ENCODE measurements at regions not wholly inside any gene's neighbourhood (a gene's known extent, or its start where the extent isn't known, plus 50 kb on each side); places are given as distances from the start of the nearest gene placed in this dataset.
A peak's percentile ranks its signal among the peaks of the same experiment; 100 is the strongest.
"Not testable (repeated sequence)": the region's sequence is repeated elsewhere in the genome, so short reads cannot be mapped to it uniquely, and the experiment has no call there.

GRCh38 chr6:10314163-10314955 is 100.5 kb downstream of the TFAP2A start:
- peak overlapping the region; percentile 51 for H2BK12ac ChIP-seq (ENCODE audit: low read length)
- no peak overlapping the region for H3K9ac ChIP-seq (ENCODE audit: low read length)
- H3K14ac ChIP-seq (ENCODE audit: low read length): no peak overlapping the region
- H3K36me3 ChIP-seq (ENCODE audit: control insufficient read depth in 1 of 2, insufficient read depth in 2 of 2, low read length in 2 of 2): no peaks in the 10 kb centered on the region
- no peaks in the 10 kb centered on the region for H3K27me3 ChIP-seq (ENCODE audit: insufficient read depth, low read length)
- no peak overlapping the region for H3K4ac ChIP-seq (ENCODE audit: low read depth, low read length)
- peak; percentile 96 to 99 for DNase-seq
- no peak overlapping the region for H2AK5ac ChIP-seq (ENCODE audit: low read length)
- no peak overlapping the region for H4K12ac ChIP-seq (ENCODE audit: low read depth, low read length)
- no peak overlapping the region for H3K23ac ChIP-seq (ENCODE audit: low read length)
- H3K9me3 ChIP-seq (ENCODE audit: insufficient read depth, low read depth, low read length): peaks cover 2% of the 10 kb centered on the region
- no peak overlapping the region for H3K18ac ChIP-seq (ENCODE audit: low read length)
- H3K27ac ChIP-seq (ENCODE audit: low read depth, low read length): peak overlapping the region; percentile 96
- no CpG with 5 or more reads among the region's 17 CpGs for WGBS (ENCODE audit: extremely low coverage, insufficient coverage, insufficient read length)
- peak overlapping the region; percentile 58 for H4K8ac ChIP-seq (ENCODE audit: low read depth, low read length)
- H2BK5ac ChIP-seq (ENCODE audit: low read depth, low read length, poor library complexity): peak overlapping the region; percentile 62
- H2BK120ac ChIP-seq (ENCODE audit: insufficient read depth, low read length, poor library complexity): peak overlapping the region; percentile 55
- no peak overlapping the region for H3K4me3 ChIP-seq (ENCODE audit: low read depth, low read length)
- H3K4me2 ChIP-seq (ENCODE audit: low read length): peak overlapping the region; percentile 54
- H3K4me1 ChIP-seq (ENCODE audit: control insufficient read depth in 1 of 2, insufficient read depth in 2 of 2, low read length in 2 of 2): peaks cover 19 to 30% of the 10 kb centered on the region in 2 experiments
- no peaks in the 10 kb centered on the region for H3K79me2 ChIP-seq (ENCODE audit: control insufficient read depth, insufficient read depth, low read length, poor library complexity)
- H2AFZ ChIP-seq (ENCODE audit: insufficient read depth, low read length, poor library complexity): no peak overlapping the region
- H3K79me1 ChIP-seq (ENCODE audit: low read length): peaks cover 11% of the 10 kb centered on the region
- H4K91ac ChIP-seq (ENCODE audit: low read depth, low read length): peak overlapping the region; percentile 60

DNA sequence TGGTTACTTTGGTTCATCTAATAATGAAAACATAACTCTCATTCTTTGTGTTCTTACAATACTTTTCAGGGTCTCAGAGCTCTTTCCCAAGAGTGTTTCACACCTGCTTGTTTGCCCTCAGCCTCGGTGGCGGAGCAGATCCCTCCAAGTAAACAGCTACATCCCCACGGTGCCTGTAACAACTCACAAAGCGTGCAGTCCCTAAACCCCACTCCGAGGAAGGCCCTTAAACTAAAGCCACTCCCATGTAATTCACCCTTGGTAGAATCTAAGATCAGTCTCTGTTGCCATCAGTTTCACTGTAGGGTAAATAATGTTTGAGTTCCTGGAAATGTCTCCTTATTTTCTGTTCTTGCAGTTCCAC is 101.1 kb downstream of the TFAP2A start:
- no peaks in the 10 kb centered on the region for H3K27me3 ChIP-seq (ENCODE audit: insufficient read depth, low read length)
- peak overlapping the region; percentile 14 for H4K8ac ChIP-seq (ENCODE audit: low read depth, low read length)
- no peak overlapping the region for H3K18ac ChIP-seq (ENCODE audit: low read length)
- H2AK5ac ChIP-seq (ENCODE audit: low read length): no peak overlapping the region
- H3K4me2 ChIP-seq (ENCODE audit: low read length): peak overlapping the region; percentile 54
- no peak for DNase-seq
- H3K9me3 ChIP-seq (ENCODE audit: insufficient read depth, low read depth, low read length): no peaks in the 10 kb centered on the region
- H3K36me3 ChIP-seq (ENCODE audit: control insufficient read depth in 1 of 2, insufficient read depth in 2 of 2, low read length in 2 of 2): no peaks in the 10 kb centered on the region
- H3K4ac ChIP-seq (ENCODE audit: low read depth, low read length): no peak overlapping the region
- peak overlapping the region; percentile 55 for H2BK5ac ChIP-seq (ENCODE audit: low read depth, low read length, poor library complexity)
- H3K79me2 ChIP-seq (ENCODE audit: control insufficient read depth, insufficient read depth, low read length, poor library complexity): no peaks in the 10 kb centered on the region
- no peak overlapping the region for H3K9ac ChIP-seq (ENCODE audit: low read length)
- peaks cover 11% of the 10 kb centered on the region for H3K79me1 ChIP-seq (ENCODE audit: low read length)
- peak overlapping the region; percentile 5 for H2AFZ ChIP-seq (ENCODE audit: insufficient read depth, low read length, poor library complexity)
- H3K27ac ChIP-seq (ENCODE audit: low read depth, low read length): peak overlapping the region; percentile 96
- peaks cover 21 to 31% of the 10 kb centered on the region in 2 experiments for H3K4me1 ChIP-seq (ENCODE audit: control insufficient read depth in 1 of 2, insufficient read depth in 2 of 2, low read length in 2 of 2)
- H3K4me3 ChIP-seq (ENCODE audit: low read depth, low read length): no peak overlapping the region
- peak overlapping the region; percentile 76 for H4K91ac ChIP-seq (ENCODE audit: low read depth, low read length)
- peak overlapping the region; percentile 11 for H3K14ac ChIP-seq (ENCODE audit: low read length)
- H3K23ac ChIP-seq (ENCODE audit: low read length): no peak overlapping the region
- peak overlapping the region; percentile 50 for H2BK120ac ChIP-seq (ENCODE audit: insufficient read depth, low read length, poor library complexity)
- peak overlapping the region; percentile 61 for H2BK12ac ChIP-seq (ENCODE audit: low read length)
- no peak overlapping the region for H4K12ac ChIP-seq (ENCODE audit: low read depth, low read length)
- WGBS (ENCODE audit: extremely low coverage, insufficient coverage, insufficient read length): no CpG with 5 or more reads among the region's 5 CpGs

- no peak overlapping the region for H3K4me3 ChIP-seq (ENCODE audit: low read depth, low read length)
- no peak overlapping the region for H2BK12ac ChIP-seq (ENCODE audit: low read length)
- no peak overlapping the region for H2AFZ ChIP-seq (ENCODE audit: insufficient read depth, low read length, poor library complexity)
- H3K14ac ChIP-seq (ENCODE audit: low read length): no peak overlapping the region
- H4K12ac ChIP-seq (ENCODE audit: low read depth, low read length): no peak overlapping the region
- WGBS (ENCODE audit: extremely low coverage, insufficient coverage, insufficient read length): no CpG with 5 or more reads among the region's 11 CpGs
- H2BK120ac ChIP-seq (ENCODE audit: insufficient read depth, low read length, poor library complexity): no peak overlapping the region
- no peak overlapping the region for H4K8ac ChIP-seq (ENCODE audit: low read depth, low read length)
- H3K27ac ChIP-seq (ENCODE audit: low read depth, low read length): no peak overlapping the region
- peak; percentile 16 to 51 for DNase-seq
- no peaks in the 10 kb centered on the region for H3K36me3 ChIP-seq (ENCODE audit: control insufficient read depth in 1 of 2, insufficient read depth in 2 of 2, low read length in 2 of 2)
- H4K91ac ChIP-seq (ENCODE audit: low read depth, low read length): peak overlapping the region; percentile 7
- no peak overlapping the region for H3K23ac ChIP-seq (ENCODE audit: low read length)
- no peak overlapping the region for H3K9ac ChIP-seq (ENCODE audit: low read length)
- H3K9me3 ChIP-seq (ENCODE audit: insufficient read depth, low read depth, low read length): no peaks in the 10 kb centered on the region
- H2BK5ac ChIP-seq (ENCODE audit: low read depth, low read length, poor library complexity): no peak overlapping the region
- no peak overlapping the region for H3K18ac ChIP-seq (ENCODE audit: low read length)
- no peak overlapping the region for H2AK5ac ChIP-seq (ENCODE audit: low read length)
- H3K4ac ChIP-seq (ENCODE audit: low read depth, low read length): no peak overlapping the region
- peaks cover 15% of the 10 kb centered on the region for H3K79me1 ChIP-seq (ENCODE audit: low read length)
- H3K4me2 ChIP-seq (ENCODE audit: low read length): peak overlapping the region; percentile 18
- H3K27me3 ChIP-seq (ENCODE audit: insufficient read depth, low read length): no peaks in the 10 kb centered on the region
- H3K79me2 ChIP-seq (ENCODE audit: control insufficient read depth, insufficient read depth, low read length, poor library complexity): no peaks in the 10 kb centered on the region
- H3K4me1 ChIP-seq (ENCODE audit: control insufficient read depth in 1 of 2, insufficient read depth in 2 of 2, low read length in 2 of 2): peaks cover 21 to 31% of the 10 kb centered on the region in 2 experiments
Observed at GRCh38 chr6:10312445-10312844, 102.4 kb downstream of the TFAP2A start.

DNA sequence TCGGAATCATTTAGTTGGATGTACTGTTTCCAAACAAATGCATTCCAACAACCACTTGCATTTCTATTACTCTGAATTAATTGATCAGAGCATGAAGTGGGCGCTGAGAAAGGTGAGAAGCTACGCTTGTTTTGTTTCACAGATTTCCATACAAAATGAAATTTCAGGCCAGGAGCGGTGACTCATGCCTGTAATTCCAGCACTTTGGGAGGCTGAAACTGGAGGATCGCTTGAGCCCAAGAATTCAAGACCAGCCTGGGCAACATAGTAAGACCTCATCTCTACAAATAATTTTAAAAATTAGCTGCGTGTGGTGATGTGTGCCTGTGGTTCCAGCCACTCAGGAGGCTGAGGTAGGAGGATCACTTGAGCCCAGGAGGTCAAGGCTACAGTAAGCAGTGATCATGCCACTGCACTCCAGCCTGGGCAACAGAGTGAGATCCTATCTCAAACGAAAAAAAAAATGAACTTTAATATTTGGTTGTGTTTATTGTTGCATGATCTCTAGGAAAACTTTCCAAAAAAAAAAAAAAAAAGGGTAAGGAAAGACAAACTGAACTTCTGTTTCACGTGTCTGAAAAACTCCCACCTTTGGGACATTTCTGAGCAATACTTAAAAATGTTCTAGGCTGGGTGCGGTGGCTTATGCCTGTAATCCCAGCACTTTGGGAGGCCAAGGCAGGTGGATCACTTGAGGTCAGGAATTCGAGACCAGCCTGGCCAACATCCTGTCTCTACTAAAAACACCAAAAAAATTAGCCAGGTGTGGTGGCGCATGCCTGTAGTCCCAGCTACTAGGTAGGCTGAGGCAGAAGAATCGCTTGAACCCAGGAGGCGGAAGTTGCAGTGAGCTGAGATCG is 103.1 kb downstream of the TFAP2A start:
- not testable (repeated sequence) for H3K4me3 ChIP-seq (ENCODE audit: low read depth, low read length); H4K8ac ChIP-seq (ENCODE audit: low read depth, low read length); H4K12ac ChIP-seq (ENCODE audit: low read depth, low read length); H3K27me3 ChIP-seq (ENCODE audit: insufficient read depth, low read length); H3K36me3 ChIP-seq (ENCODE audit: control insufficient read depth in 1 of 2, insufficient read depth in 2 of 2, low read length in 2 of 2); H3K9ac ChIP-seq (ENCODE audit: low read length); H3K79me2 ChIP-seq (ENCODE audit: control insufficient read depth, insufficient read depth, low read length, poor library complexity); H3K23ac ChIP-seq (ENCODE audit: low read length); H3K27ac ChIP-seq (ENCODE audit: low read depth, low read length); H3K4ac ChIP-seq (ENCODE audit: low read depth, low read length); H2AFZ ChIP-seq (ENCODE audit: insufficient read depth, low read length, poor library complexity); H3K18ac ChIP-seq (ENCODE audit: low read length); H2AK5ac ChIP-seq (ENCODE audit: low read length); H3K14ac ChIP-seq (ENCODE audit: low read length); H3K4me2 ChIP-seq (ENCODE audit: low read length); H4K91ac ChIP-seq (ENCODE audit: low read depth, low read length); H3K9me3 ChIP-seq (ENCODE audit: insufficient read depth, low read depth, low read length); H2BK5ac ChIP-seq (ENCODE audit: low read depth, low read length, poor library complexity)
- peak overlapping the region; percentile 68 for H2BK12ac ChIP-seq (ENCODE audit: low read length)
- H3K79me1 ChIP-seq (ENCODE audit: low read length): peaks cover 18% of the 10 kb centered on the region
- WGBS (ENCODE audit: extremely low coverage, insufficient coverage, insufficient read length): no CpG with 5 or more reads among the region's 14 CpGs
- peak overlapping the region; percentile 43 for H2BK120ac ChIP-seq (ENCODE audit: insufficient read depth, low read length, poor library complexity)
- DNase-seq: peak; percentile 73 to 76
- H3K4me1 ChIP-seq (ENCODE audit: control insufficient read depth in 1 of 2, insufficient read depth in 2 of 2, low read length in 2 of 2): peaks cover 19 to 28% of the 10 kb centered on the region in 2 experiments
